ENCODE measurements at regions not wholly inside any gene's neighbourhood (a gene's known extent, or its start where the extent isn't known, plus 50 kb on each side); places are given as distances from the start of the nearest gene placed in this dataset.

DNA sequence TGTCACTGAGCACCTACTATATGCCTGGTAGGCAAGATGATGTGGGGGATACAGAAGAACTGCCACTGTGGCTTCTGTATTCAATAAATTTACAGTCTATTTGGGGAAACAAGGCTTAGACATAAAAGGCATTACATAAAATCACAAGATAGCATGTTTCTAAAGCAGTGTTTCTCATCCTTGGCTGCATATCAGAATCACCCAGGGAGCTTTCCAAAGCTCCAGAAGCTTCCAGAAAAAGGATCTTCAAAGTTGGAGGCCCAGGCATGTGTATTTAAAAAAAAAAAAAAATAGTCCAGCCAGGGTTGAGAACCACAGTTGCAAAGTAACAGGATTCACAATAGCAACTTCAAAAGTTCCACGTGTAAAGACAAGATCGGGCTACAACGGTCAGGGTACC is 112.4 kb upstream of the SPACA1 start:
- DNase-seq = no peak

DNA sequence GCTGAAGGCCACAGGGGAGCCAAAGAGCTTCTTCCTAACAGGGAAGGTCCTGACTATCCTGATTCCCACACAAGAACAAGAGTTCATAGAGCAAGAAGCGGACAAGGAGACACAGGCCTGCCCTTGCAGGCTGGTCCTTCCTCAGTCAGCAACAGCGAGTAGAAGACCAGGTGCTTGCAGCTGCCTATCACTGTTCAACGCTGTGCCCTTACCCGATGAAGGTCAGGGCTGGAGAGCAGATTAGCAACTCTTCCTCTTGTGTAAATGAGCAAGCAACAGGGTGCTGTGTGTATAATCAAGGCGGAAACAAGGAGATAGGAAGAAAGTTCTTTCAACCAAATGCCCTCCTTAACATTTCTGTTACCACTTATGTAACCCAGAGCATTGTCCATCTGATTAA is 115.3 kb upstream of the SPACA1 start:
- no peak for DNase-seq

DNA sequence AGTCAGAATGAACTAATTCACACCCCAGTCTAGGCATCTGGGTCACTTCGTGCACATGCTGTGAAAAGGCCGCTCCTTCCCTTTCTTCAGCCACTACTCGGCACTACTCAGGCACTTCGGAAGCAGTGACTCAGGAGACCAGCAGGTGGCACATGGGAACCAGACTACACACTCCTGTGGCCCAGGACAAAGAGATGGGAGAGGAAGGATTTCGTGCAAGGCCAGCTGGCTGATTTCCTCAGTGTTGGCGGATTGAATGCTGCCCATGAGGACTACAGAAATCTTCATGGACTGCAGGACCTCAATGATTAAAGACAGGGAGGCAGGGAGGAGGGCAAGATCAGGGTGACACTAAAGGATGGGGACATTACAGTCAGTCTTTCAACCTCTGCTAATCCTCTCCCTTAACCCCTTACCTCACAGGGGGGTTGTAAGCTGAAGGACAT is 117.8 kb upstream of the SPACA1 start:
- DNase-seq = peak; percentile 77

DNA sequence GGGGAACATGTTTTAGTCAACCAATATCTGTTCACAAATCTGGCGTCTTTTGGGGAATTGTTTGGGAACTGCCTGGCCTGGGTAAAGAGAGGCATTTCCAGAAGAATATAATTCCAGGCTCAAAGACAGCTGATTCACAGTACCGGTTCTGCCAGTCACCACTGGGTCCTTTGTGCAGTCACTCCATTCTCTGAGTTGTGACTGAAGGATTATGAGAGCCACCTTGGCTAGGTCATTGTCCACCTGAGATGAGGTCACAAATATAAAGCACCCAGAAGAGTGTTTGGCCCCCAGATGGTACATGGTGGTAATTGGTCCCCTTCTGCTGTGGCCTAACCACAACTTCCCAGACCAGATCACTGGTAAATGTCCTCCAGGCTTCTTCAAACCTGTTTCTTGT is 121.0 kb upstream of the SPACA1 start:
- DNase-seq = no peak

DNA sequence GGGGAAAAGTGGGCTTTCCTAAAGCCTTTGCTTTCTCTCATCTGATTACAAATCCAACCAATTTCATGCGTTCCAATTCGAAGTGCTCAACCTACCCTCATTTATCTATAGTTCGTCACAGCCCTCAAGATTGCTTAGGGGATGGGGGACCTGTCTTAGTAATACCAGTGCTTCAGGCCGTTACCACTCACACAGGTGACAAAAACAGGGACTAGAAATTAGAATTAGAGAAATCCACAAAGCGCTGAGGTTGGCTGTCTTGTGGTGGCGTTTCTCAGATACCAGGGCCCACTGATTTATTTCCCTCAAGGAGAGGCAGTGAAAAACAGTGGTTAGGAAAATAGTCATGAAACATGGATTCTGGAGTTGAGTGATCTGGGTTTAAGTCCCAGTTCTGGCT is 121.6 kb upstream of the SPACA1 start:
- DNase-seq = no peak

DNA sequence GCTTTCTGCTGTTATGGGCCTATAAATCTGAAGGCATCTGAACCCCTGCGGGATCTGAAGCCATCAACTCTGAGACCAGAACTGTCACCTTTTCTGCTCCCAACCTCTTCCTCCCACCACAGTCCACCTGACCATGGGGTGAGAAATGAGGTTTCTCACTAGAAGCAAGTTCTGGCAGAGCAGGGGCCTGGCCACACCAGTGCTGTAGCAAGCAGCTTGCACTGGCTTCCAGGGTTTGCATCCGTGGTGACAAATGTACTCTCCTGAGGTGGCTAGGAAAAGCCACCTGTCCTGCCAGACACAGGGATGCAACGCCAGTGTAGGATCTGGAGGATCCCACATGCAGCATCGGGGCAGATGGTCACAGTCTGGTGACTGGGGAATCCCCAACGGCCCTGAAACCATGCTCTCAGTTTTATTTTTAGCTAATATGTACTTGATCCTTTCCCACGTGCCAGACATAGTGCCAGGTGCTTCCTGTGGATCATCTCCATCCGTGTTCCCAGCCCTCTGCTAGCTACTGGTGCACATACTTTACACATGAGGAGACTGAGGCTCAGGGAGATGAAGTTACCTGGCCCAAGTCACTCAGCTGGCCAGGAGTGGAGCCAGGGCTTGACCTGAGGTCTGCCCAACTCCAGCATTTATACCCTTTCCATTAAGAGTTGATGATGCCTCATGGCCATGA is 122.1 kb upstream of the SPACA1 start:
- DNase-seq = peak; percentile 35

DNA sequence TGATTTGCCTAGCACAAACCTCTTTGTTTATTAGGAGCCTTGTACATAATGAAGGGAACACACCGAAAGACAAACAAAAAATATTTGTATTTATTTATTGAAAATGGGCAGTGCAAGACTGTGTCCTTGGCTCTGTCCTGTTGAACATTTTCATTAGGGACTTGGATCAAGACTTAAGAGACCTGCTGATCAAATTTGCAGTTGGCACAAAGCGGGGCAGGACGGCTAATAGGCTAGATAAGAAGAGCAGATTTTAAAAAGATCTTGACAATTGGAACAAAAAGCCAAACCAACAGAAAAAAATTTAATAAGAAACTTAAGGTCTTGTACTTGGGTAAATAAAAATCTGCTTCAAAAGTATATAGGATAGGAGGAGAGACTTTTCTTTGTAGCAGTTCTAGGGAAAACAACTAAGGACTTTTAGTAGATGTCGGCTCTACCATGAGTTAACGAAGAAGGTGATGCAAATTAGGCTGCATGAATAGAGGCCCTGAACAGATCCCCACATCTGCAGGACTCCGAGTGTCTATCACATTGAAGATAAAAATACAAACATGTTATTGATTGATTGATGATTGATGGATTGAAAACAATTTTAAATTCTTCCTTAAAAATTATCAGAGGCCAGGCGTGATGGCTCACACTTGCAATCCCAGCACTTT is 124.1 kb upstream of the SPACA1 start:
- DNase-seq = no peak

DNA sequence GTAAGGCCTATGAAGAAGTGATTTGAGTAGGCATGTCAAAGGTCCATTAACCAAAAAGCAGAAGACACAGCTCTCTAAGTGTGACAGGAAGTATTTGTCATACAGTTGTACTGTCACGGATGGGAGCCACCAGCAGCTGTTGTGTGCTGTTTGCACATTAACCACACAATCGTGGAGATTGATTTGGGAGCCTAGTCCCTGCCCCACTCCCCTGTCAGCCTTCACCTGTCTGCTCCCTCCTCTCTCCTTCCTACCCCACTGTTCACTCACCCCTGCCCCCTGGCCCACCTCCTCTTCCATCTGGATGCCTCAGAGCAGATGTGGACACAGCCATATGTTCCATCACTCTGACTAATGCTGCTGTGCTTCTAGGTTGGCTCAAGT is 124.7 kb upstream of the SPACA1 start:
- peak; percentile 35 for DNase-seq

DNA sequence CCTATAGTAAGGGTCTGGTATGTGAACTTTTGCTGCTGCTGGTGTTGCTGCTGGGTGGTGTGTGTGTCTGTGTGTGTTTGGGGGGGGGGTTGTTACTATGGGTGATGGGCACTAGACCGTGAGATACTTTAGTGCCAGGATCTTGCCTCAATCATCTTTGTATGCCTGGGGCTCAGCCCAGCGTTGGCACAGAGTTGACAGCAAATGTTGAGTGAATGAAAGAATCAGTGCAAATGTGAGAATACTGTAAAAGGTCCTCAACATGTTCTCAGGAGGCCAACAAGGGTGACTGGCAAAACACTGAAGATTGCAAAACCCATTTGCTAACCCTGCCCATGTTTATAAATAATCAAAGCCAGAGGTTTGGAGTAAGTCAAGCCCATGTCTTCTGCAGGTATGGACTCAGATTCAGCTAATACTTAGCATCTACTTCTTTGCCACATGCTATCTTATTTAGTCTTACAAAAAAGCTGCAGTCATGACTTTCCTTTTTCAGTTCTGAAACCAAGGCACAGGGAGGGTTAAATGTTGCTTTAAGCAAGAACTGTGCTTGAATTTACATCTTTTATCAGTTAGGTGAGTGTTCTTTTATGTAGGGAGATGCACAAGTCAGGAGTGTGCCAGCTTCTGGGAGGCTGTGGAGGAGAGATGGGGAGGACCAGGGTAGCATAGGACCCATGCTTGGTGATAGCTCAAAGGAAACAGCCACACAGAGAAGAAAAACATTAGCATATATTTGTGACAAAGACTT is 125.3 kb upstream of the SPACA1 start:
- DNase-seq = no peak

DNA sequence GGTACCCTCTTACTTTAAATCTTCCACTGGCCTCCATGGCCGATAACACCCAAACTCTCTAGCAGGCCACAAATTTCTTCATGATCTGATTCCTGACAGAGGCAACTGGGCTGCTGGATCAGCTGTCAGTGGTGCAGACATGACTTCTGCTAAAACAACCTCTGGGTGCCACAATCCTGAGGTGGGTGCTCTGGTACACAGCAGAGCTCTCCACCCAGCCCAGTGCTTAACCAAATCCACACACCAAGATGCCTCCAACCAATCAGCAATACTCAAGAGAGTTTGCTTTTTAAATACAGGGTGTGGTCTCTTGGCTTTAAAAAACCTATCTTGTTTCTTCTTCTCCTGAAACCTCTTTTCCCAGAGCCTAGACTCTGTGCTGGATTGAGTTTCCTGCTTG is 126.6 kb upstream of the SPACA1 start:
- no peak for DNase-seq

DNA sequence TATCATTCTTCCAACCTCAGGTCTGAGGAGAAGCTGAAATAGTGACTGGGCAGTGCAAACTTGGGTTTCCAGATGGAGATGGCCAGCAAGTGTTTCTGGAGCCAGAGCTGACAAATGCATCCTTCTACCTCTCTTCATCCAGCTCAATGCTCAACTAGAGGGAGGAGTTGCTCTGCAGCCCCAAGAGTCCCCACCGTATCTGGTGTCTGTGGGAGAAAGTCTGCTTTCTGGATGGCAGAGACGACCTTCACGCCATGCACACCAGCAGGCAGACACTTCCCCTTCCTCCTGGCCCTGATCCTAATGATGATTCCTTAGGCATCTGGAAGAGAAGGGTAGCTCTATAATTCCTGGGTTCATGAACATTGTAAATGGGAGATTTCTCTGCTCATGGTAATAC is 127.4 kb upstream of the SPACA1 start:
- DNase-seq = no peak

DNA sequence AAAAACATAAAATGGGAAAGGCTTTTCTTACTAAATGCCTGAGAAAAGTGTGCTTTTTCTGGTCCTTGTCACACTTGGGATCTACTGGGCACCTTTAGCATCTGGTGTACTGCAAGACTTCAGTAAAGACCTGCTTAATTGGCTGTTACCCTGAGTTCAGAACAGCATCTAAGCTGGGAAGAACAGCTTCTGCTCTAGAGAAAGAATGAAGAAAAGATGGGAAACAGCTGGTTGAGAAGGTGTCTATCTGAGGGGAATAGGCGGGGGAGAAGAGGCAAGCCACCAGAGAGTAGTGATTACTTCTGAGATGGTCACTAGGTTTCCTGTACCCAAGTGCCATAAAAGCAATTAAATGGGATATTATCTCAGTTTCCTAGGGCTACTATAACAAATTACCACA is 128.2 kb upstream of the SPACA1 start:
- no peak for DNase-seq

DNA sequence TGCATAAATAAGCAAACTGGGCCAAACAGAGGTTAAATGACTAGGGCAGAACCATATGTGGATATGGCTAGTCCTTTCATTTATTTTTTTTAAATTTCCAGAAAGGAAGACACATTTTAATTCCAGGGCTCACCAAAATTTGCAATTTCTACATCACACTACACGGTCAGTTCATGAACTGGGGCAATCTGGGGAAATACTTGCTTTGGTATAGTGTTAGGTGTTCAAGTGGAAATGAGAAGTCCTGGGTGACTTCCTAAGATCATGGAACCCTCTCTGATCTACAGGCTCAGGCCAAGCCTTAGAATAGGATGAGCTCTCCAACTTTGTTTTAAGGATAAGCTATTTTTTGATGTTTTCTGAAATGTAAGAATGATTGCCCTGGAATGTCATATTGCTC is 128.6 kb upstream of the SPACA1 start:
- DNase-seq = no peak

DNA sequence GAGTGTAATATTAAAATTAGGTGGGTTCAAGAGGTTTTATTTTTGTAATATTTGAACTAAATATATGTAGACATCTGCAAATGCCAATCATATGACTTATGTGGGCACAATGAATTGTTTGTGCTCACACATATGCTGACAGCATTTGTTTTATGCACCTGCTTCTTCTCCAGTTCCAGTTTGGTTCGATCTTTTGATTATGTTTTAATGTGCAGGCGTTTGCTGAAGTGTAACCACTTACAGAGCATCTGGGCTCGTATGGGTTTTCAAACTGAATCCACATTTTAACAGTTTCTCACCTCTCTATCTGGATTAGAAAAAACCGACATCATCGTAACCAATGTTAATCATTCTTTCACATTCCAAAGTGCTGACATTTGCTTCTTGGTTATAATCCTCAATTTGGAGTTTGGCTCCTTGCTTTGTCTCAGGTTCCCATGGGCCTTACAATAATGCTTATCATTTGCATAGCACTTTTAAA is 129.1 kb upstream of the SPACA1 start:
- DNase-seq = no peak

DNA sequence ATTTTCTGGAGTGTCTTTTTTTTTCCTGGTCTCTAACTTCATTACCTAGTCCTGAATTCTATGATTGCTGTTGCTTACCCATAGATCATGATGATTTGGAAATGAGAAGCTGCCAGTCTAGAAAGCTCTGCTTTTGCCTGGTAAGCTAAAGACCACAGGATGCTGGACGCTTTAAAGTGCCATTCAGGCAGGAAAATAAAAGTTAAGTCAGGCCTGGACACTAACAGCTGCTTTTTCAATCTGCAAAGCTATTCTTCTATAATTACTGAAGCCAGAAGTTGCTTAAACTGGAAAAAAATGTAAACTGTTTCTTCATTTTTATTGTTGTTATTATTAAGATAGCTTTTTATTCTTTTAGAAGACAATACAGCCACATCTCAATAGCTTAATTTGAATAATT is 129.8 kb upstream of the SPACA1 start:
- DNase-seq = no peak

DNA sequence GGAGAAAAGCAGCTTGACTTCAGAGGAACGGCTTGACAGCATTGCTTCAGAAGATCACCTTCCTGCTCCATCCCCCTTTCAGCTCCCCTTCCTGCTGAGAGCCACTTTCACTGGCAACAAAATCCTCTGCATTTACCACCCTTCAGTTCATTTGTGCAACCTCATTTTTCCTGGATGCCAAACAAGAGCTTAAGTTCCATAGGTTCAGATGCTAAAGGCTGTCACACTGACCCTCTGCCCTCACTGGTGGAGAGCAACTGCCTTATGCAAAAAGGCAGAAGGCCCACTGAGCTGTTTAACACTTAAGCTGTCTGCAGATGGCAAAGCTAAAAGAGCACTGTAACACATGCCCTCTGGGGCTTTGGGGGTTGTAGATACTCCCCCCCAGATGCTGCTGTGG is 131.2 kb upstream of the SPACA1 start:
- DNase-seq = no peak

DNA sequence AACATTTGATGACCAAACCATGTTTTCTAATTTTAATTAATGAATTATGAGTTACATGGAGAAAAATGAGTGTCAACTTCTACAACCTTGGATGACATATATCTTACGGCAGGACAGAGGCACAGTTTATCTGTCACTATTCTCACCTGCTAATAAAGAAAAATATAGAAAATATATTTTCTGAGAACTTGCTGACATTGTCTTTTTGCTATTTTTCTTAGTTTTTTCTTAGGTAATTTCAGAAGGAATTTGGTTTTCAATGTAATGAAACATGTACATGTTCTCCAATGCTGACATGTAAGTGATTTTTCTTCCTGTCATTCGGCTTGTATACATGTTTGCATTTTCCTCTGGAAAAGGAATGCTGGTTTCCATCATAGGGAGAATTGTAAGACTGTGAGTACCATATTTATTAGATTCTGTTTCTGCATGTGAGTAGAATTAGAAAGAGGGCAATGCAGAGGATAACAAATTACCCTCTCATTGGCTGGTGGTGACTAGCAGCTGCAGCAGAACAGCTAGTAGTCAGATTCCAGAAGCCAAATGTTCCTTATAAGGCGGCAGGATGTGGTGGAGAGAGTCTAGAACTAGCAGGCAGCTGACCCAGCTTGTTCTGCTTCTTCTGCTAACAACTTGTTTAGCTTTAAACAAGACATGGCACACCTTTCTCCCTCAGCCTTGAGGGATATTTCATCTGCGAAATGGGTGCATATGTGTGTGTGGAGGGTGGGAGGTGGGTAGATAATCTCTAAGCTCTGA is 132.8 kb upstream of the SPACA1 start:
- DNase-seq = no peak

DNA sequence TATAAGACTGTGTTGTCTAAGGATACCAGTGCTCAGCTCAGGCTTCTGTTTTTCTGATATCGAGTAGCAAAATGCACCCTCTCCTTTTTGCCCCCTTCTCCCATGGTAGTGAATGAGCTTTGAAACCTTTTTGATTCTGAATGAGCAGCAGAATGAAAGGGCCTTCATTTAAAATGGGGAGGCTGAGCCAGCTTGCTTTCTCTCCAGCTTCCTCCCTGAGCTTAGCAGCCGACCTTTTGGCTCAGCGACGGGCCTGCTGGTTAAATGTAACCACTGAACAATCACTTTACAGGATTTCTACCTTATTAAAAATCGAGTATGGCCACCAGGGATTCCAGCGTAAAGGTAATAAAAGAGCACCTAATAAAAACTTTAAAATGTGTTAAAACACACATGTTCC is 133.7 kb upstream of the SPACA1 start:
- DNase-seq = no peak

DNA sequence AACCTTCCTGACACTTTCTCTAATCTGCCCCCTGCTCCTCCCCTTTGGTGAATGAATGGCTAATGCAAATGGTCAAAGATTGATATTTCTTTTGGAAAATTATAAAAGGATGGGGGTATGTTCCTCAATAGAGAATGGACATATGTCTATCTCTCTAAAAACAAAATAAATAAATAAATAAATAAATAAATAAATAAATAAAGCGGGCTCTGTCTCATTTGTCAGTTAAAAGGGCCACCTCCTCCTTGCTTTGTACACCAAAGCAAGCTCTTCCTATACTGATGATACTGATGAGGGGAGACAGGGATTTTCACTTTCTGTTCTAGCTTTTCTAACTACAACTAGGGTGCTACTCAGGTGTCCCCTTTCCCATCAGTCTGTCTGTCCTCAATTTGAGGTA is 135.5 kb upstream of the SPACA1 start:
- DNase-seq = no peak

DNA sequence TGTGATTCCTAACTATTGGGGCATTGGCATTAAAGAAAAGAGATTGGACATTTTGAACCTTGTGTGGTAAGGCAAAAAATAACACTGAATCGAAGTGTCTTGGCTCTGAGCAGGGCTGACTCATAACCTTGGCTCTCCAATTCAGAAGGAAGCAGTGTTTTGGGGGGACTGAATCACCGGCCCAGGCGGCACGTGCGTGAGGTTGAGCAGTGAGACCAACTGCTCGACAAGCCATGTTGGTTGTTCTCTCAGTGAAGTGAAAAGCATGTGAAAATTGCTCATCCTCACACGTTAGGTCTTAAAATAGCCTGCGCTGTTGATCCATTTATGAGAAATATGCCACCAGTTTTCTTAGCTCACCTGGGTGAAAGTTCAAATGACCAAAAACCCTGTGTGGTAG is 137.8 kb upstream of the SPACA1 start:
- no peak for DNase-seq

DNA sequence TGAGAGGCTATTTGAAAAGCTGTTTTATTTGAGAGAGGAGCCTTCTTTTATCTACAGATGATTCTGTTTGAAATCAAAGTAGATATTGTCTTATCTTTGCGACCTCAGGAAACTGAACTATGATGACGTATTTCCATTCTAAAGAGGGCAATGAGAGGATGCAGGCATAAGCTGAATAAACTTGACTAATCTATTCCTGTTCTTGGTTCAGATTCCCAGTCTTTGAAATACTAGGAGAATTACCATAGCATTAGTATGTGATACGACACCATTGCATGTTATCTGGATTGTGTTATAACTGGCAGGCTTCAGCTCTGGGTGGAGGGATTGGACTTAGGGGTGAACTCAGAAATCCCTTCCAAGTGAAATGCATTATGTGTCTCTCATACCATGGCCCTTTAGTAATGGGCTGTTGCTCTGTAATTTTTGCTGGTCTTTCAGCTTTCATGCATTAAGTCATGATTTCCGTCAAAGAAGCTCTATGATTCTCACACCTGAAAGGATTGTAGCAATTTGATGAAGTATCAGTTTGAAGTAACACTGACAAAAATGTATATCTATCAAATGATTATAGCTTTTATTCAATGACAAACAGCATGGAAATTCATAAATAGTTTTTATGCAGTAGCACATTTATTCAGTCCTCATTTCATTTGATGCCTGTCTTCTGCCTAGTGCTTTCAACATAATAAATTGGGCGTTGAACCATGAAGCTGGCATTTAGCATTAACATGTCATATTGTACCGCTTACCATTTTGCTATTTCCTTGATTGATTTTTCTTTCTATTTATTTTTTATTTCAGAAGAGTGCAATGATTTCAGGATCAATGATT is 138.4 kb upstream of the SPACA1 start:
- DNase-seq = no peak

DNA sequence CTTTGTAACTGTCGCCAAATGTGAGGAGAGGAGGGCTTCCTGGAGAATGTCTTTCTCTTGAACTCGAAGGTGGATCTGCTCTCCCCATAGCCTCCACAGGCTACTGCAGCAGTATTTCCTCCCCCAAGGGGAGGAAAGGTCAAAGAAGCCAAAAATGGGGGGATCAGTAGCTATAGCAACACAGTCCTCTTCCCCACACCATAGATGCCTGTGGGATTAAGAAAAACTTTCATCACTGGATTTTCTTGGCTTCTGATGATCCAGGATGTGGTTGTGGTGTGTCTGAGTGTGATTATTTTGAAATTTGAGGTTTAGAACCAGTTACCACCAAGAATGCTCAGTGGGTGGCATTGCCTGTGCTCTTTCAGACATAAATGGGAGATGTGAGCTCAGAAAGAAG is 140.1 kb upstream of the SPACA1 start:
- DNase-seq = no peak

Data from NCI-H1694 (cell line).